Limb (tissue), 2 donors: ENCODE measurements at regions not wholly inside any gene's neighbourhood (a gene's known extent, or its start where the extent isn't known, plus 50 kb on each side); places are given as distances from the start of the nearest gene placed in this dataset.
"Not testable (repeated sequence)": the region's sequence is repeated elsewhere in the genome, so short reads cannot be mapped to it uniquely, and the experiment has no call there.

ENCODE experiments used
- DNase-seq, 2 donors: peaks; one replicate each; pipeline ENCODE4 v3.0.0-alpha.2; 2016; ENCODE audit errors: extremely low spot score in 2 of 2

DNA sequence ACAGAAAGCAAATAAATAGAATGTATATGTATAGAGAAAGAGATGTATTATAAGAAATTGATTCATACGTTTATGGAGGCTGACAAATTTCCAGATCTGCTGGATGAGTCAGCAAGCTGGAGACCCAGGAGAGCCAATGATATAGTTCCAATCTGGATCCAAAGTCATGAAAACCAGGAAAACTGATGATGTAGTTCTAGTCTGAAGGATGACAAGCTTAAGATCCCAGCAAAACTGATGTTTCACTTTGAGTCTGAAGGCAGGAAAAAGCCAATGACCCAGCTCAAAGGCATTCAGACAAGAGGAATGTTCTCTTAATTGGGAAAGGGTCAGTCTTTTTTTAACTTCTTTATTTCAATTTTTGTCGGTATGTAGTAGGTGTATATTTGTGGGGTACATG is 102.6 kb downstream of the LHFPL1 start:
- no peak for DNase-seq

DNA sequence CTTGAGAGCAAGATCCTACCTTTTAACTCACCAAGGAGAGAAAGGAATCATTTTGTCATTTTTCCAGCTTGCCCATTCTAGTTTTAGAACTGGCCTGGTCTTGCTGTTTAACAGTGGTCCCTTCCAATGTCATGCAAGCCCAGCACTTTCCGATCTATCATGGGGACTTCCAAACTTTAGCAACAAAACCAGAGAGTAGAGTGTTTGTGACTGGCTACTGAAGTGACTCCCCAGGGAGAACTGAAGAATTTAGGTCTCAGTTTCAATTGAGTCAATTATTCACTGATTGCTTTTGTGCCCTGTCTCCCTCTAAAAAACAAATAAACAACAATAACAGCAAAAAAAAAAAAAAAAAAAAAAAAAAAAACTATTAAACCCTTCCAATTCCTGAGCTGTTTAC is 108.3 kb downstream of the LHFPL1 start:
- DNase-seq = no peak

DNA sequence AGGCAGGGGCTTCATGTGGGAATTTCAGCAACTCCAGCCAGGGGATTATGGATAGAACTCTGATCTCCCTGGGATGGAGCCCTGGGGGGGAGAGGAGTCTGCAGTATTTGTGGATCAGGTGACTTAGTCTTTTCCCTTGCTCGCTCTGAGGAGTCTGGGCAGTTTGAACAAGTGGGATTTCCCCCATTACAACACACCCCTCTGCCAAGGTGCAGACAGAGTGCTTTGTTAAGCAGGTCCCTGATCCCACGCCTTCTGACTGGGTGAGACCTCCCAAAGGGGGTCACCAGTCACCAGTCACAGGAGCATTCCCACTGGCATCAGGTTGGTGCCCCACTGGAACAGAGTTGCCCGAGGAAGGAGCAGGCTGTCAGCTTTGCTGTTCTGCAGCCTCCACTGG is 123.9 kb downstream of the LHFPL1 start:
- DNase-seq = no peak

DNA sequence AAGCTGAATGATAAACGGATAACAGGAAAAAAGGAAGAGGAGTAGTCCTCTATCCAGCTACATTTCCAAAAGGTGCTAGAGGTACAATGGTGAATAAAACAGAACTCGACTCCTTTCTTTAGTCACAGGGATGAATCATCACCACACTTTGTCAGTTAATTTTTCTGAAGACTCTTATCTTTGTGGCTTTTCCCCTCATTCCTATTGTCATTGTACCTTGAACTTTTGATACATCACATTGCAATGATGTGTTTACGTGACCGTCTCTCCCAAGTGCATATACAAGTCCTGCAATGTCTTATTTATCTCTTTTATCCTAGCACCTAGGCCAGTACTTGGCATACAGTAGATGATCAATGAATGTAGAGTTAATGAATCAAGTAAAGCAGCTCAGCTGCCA is 134.7 kb downstream of the LHFPL1 start:
- DNase-seq = no peak

DNA sequence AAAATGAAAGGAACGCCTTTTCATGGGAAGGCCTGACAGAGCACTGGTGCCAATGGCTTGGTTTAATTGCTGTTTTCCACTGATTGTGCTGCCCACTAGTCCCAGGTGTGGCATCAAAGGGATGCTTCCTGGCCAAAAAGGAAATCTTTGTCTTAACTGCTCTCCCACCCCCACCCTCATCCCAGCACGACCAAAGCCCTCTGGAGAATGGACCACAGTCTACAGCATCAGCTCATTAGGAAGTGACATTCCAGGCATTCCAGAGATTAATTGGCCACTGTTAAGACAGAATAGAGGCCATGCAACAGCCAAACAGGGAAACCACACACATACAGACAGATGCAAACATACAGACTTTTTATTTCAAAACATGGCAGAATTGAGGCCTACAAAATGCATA is 143.2 kb downstream of the LHFPL1 start:
- DNase-seq = no peak

DNA sequence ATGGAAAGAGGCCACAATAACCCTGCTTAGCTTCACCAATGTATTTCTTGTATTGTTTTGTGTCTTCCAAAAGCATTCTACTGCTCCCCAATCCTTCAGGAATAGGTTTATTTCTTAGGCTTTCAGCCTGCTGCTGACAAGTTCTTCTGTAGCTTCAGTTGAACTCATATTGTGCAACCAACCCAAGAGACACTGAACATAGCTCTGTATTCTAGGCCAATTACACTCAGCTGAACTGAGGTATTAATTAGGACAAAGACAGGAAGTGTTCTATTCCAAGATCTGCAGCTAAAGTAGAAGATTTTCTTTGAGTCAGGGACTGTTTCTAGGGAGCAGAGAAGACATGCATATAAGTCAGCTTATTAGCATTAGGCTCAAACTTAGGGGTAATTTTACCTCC is 151.8 kb downstream of the LHFPL1 start:
- no peak for DNase-seq

DNA sequence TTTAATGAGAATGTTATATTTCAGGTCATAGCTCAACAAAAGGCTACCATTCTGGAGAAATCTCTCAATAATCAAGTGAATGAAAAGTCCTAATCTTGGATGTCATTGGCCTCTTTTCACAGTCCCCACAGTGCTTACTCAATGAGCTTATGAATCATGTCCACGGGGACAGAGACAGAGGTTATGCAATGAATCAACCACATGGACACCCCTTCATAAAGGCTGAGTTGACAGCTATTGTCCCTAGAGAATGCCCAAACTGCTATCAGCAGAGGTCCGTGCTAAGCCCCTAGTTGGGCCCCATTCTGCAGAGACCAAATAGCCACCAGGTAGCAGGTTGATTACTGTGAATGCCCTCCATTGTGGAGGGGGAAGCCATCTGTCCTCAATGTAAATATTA is 158.1 kb downstream of the LHFPL1 start:
- DNase-seq = no peak

DNA sequence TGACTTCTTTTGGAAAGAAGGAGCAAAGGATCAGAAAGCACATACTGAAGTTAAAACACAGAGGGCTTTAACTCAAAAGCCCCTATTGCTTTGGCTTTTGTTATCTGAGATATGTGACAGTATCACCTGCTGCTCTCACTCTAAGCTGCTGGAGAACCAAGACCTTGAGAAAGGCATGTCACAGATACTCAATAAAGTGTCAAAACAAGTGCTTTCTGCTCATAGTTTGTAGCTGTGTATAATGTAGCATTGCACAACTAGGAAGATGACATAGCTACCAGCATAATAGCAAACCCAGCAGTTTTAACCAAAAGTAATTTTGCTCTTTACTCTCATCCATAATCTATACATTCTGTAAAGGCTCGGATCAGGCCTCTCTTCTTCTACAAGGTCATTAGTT is 159.6 kb downstream of the LHFPL1 start:
- no peak for DNase-seq

DNA sequence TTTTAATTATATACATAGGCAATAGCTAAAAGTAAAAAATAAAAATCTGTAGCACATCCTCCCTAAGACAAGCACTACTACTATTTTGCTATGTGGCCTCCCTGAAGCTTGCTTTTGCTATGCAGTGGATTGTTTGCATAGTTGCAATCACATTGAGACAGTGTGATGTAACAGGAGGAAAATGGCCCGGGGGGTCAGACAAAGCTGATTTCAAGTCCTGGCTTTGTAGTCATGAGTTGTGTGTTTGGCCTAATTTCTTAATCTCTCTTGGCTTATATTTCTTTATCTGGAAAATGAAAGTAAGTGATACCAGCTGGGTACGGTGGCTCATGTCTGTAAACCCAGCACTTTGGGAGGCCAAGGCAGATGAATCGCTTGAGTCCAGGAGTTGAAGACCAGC is 166.6 kb downstream of the LHFPL1 start:
- DNase-seq = no peak

DNA sequence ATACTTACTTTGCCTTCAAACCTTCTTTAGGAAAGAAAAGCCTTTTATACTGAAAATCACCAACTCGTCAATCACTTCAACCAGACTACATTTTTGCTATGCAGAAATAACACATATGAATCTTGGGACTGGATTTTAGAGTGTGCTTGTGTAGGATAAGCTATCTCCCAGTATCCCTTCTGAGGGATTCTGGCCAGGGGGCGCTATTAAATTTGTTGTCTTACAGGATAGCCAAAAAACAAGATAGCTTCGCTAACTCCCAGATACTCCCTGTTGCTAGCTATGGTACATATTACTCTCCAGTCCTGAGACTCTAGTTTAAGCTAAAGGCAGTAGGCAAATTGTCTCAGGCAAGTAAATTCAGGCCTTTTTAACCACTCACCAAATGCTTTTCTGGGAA is 167.2 kb downstream of the LHFPL1 start:
- no peak for DNase-seq

DNA sequence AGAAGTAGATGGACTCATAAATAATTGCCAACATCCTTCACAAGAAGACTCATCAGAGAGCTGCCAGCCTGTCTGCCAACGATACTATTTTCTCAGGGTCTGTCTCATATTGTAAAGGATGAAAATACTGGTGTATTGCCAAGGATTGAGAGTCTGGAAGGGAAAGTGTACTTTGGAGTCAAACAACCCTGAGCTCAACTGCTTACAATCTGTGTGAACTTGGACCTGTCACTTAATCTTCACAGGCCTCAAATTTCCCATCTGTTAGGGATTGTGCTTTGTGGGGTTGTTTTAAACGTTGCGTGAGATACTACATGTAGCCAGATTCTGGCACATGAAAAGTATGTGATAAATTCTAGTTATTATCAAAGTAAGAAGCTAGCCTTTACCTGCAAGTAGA is 169.1 kb downstream of the LHFPL1 start:
- DNase-seq = no peak

DNA sequence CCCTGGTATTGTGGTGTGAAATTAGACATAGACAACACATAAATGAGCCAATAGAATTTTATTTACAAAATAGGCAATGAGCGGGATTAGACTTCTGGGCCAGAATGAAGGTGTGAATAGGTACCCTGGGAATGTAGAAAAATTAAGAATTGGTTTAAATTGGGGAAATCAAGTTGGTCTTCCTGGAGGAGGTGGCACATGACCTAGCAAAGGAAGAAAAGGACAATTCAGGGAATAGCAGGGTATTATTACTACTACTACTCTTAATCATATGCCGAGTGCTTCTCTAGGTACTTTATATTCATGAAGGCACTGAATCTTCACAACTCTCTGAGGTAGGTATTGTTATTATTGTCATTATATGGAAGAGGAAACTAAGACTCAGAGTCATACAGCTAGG is 202.1 kb downstream of the LHFPL1 start:
- no peak for DNase-seq

DNA sequence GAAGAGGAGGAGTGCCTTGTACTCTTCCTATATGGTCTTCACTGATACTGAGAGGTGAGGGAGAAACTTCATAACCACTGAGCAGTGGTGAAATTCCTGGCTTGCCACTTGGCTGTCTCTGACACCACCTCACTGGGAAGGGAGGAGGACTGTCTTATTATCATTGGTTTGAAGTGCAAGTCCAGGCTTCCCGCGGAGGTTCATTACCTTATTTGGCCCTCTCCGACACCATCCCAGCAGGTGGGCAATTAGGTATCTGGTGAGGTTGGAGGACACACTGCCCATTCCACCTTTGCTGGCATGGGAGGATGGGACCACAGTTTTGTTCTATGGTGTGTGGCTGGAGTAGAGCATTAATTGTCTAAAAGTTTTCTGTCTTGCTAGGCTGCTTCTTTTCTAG is 206.1 kb downstream of the LHFPL1 start:
- DNase-seq = no peak

DNA sequence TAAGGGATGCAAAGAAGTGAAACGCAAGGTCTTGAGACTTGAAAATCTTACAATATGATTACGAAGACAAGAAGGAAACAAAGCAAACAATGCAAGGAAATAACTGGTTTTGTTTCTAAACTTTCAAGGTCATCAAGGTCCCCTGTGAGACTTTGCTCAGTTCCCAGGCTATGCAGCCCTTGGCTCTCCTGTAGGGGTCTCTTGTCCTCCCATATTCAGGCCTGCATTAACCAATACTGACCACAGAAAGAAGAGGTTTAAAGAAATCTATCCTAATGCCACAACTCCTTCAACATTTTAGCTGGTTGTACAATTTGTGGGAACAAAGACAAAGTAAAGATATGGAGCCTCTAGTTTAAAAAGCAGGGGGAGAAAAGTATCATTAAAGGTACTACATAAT is 209.2 kb downstream of the LHFPL1 start:
- no peak for DNase-seq

DNA sequence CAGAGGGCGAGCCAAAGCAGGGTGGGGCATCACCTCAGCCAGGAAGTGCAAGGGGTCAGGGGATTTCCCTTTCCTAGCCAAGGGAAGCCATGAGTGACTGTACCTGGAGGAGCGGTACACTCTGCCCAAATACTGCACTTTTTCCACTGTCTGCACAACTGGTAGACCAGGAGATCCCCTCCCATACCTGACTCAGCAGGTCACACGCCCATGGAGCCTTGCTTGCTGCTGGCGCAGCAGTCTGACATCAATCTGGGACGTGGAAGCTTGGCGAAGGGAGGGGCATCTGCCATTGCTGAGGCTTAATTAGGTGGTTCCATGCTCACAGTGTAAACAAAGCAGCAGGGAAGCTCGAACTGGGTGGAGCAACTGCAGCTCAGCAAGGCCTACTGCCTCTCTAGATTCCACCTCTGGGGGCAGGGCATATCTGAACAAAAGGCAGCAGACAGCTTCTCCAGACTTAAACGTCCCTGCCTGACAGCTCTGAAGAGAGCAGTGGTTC is 217.7 kb downstream of the LHFPL1 start:
- DNase-seq = not testable (repeated sequence)

DNA sequence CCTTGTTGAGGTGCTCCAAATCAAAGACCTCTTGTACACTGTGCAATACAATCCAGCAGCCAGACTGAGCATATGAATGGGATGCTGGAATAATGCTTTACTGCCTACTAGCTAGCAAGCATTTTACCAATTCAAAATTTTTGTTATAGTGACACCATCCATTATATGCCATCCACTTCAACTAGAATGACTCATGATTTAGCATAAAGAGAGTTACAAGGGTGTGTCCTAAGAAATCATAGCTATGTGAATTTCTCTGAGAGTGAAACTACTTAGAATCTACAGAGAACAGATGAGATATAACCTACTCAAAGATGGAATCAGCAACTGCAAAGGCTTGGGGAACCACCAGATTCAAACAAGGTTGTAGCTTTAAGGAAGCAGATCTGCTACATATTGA is 221.9 kb downstream of the LHFPL1 start:
- no peak for DNase-seq

DNA sequence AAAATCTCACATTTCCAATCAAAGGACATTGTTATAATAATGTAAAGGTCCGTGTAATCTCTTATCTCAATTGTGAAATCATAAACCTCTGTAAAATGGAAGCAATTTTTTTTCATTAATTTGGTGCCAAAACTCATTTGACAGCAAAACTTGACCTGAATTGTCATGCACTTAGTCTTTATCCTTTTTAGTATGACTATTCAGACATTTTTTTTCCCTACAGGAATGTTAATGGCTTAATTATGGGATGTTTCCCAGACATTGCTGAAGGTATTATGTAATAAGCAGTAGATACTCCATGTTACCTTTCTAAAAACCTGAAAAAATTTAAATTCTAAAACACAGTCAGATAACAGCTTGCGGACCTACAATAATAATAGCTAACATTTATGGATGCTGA is 228.9 kb downstream of the LHFPL1 start:
- DNase-seq = no peak

DNA sequence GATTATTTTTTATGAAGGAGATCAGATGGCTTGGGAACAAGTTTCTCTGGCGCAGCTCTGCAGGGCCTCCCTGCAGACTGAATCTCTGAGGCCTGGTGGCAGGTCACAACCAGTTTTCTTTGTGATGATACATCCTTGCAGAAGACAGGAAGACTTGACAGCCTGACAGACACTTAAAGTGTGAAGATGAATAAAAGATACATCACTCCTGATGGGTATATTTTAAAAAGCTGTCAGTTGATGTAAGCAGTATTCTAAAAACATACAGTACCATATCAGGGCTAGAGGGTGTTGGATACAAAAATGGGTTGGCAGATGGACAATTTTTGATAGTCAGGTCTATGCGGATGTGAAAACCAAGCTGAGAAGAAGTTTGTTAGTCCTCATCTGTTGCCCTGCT is 239.5 kb downstream of the LHFPL1 start:
- no peak for DNase-seq

DNA sequence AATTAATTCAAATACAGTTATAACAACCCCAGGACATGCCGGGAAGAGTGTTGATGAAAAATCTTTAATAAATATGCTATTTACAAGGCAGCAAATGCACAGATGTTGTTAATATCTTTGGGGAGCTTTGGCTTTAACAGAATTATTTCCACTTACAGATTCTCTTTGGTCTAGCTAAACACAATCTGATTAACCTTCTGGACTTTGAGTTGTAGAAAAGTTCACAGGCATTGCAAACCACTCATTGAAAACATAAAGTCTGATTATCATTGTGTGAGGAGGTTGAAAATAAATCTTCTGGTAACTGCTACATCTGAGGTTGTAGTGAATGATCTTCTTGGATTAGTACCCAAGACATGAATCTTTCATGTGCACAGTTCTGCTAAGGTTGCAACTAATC is 255.6 kb downstream of the LHFPL1 start:
- no peak for DNase-seq

DNA sequence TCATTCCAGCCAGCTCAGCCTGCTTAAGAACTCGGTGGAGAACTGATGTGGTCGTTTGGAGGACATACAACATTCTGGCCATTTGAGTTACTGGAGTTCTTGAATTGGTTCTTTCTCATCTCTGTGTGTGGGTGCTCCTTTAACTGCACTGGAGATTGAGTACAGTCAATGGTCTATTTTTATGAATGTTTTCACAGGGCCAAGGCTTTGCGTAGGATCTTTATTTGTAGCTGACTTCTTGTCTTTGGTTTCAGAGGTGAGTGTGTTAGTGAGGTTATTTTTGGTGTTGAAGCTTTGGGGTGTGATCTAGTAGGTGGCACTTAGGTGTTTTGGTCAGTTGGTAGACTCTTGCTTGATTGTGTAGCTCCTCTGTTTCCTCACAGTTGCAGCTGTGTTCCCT is 288.4 kb downstream of the LHFPL1 start:
- DNase-seq = no peak

DNA sequence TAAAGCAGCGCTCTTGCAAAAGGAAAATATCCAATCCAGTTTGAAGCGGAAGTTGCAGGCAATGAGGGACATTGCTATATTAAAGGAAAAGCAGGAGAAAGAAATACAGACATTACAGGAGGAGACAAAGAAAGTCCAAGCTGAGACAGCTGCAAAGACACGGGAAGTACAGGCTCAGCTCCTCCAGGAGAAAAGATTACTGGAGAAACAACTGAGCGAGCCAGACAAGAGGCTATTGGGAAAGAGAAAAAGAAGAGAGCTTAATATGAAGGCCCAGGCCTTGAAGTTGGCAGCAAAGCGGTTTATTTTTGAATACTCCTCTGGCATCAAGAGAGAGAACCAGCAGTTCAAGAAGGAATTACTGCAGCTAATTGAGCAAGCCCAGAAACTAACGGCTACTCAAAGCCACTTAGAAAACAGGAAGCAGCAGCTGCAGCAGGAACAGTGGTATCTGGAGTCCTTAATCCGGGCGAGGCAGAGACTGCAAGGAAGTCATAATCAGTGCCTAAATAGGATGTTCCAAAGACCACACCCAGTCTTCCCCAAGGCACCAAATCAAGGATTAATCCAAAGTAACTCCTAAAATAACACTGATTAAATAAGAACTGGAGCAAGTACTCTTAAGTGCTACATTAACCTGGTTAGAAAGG is 298.0 kb downstream of the LHFPL1 start:
- DNase-seq = not testable (repeated sequence)

DNA sequence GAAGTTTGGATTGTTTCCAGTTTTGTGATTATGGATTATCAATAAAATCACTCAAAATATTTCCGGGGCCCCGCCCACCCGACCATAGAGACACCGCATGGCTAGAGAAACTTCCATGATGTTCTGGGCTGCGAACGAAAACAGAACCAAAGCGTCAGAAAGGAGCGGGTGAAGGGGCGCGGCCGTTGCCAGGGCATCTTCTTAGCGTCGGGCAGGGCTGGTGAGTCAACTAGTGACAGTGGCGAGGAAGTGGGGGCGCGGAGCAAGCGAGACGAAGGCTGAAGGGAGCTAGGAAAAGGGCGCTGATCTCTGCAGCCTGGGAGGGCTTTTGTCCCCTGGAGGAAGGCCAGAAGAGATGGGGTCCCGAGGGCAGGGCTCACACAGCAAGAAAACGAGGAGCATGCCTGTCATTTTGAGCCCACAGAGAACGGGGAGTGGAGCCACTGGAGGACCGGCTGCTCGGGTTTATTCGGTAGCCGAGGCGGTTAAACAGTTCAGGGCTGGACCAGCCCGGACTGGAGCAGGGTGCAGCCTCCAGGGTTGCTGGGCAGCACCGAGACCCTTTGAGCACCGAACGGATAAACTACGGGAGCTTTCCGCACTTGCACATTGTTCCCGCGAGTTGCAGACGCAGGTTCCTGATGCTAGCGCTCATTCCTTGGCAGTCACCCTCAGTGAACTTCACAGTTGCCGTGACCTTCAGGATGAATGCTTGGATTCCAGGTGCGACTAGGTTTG is 298.1 kb upstream of the TRPC5 start:
- DNase-seq = no peak

DNA sequence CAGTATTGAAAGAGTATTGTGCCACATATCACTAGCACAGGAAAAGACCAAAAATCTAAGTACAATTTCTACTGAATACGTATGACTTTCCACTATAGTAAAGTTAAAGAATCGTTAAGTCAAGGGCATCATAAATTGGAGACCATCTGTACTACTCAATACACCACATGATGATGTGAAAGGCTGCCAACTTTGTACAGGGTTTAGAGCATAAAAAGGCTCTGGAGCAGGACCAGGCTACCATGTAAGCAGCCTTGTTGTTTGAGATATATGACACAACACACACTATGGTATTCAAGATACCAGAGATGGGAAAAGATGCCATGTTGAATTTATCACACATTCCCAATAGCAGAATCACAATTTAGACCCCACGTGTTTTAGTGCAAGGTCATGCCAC is 294.9 kb upstream of the TRPC5 start:
- no peak for DNase-seq
